H9 (cell line): ENCODE measurements at regions not wholly inside any gene's neighbourhood (a gene's known extent, or its start where the extent isn't known, plus 50 kb on each side); places are given as distances from the start of the nearest gene placed in this dataset.

Experiments
- DNase-seq: peaks from one replicate; pipeline ENCODE4 v3.0.0-alpha.2; 2017
- H2AFZ ChIP-seq: one replicate; pipeline ENCODE4 v1.6.1; 2013; ENCODE audit warnings: mild to moderate bottlenecking, low read length, control low read depth, moderate library complexity
- H2AK5ac ChIP-seq: 2 replicates; pipeline ENCODE4 v1.6.1; 2013; ENCODE audit warnings: low read length, control low read depth, mixed read lengths; ENCODE audit not compliant: insufficient read length
- H2BK120ac ChIP-seq: one replicate; pipeline ENCODE4 v1.6.1; 2013; ENCODE audit warnings: low read depth, mild to moderate bottlenecking, low read length, control low read depth, inconsistent platforms; ENCODE audit not compliant: poor library complexity, severe bottlenecking
- H2BK12ac ChIP-seq: 2 replicates; pipeline ENCODE4 v1.6.1; 2013; ENCODE audit warnings: low read length, control low read depth, mixed read lengths, low read depth; ENCODE audit not compliant: insufficient read length
- H2BK15ac ChIP-seq: 2 replicates; pipeline ENCODE4 v1.6.1; 2013; ENCODE audit warnings: low read depth, low read length, control low read depth
- H2BK20ac ChIP-seq: one replicate; pipeline ENCODE4 v1.6.1; 2013; ENCODE audit warnings: low read depth, mild to moderate bottlenecking, low read length, control low read depth, inconsistent platforms; ENCODE audit not compliant: poor library complexity, severe bottlenecking
- H2BK5ac ChIP-seq: 2 replicates; pipeline ENCODE4 v1.6.1; 2013; ENCODE audit warnings: low read length, control low read depth, mixed read lengths; ENCODE audit not compliant: insufficient read length
- H3K14ac ChIP-seq: 2 replicates; pipeline ENCODE4 v1.6.1; 2013; ENCODE audit warnings: low read length, control low read depth; ENCODE audit not compliant: insufficient read depth
- H3K18ac ChIP-seq: 2 replicates; pipeline ENCODE4 v1.6.1; 2013; ENCODE audit warnings: low read depth, mild to moderate bottlenecking, mixed read lengths, low read length, control low read depth; ENCODE audit not compliant: insufficient read length
- H3K23ac ChIP-seq: 2 replicates; pipeline ENCODE4 v1.6.1; 2013; ENCODE audit warnings: low read length, control low read depth, mixed read lengths, low read depth; ENCODE audit not compliant: insufficient read length
- H3K23me2 ChIP-seq: 2 replicates; pipeline ENCODE4 v1.6.1; 2013; ENCODE audit warnings: low read depth, mild to moderate bottlenecking, mixed read lengths, low read length, control low read depth; ENCODE audit not compliant: insufficient read length, poor library complexity, severe bottlenecking
- H3K27ac ChIP-seq: 2 replicates; pipeline ENCODE4 v1.5.1; 2013; ENCODE audit warnings: low read length, control low read depth, mixed read lengths, low read depth; ENCODE audit not compliant: insufficient read length
- H3K27me3 ChIP-seq: 2 replicates; pipeline ENCODE4 v1.6.1; 2013; ENCODE audit warnings: low read length, control low read depth, inconsistent platforms; ENCODE audit not compliant: insufficient read depth
- H3K4ac ChIP-seq: 2 replicates; pipeline ENCODE4 v1.6.1; 2013; ENCODE audit warnings: low read depth, mild to moderate bottlenecking, control low read depth, inconsistent platforms, low read length, moderate library complexity
- H3K4me1 ChIP-seq: 2 replicates; pipeline ENCODE4 v1.6.1; 2013; ENCODE audit warnings: low read length, control low read depth, inconsistent platforms; ENCODE audit not compliant: insufficient read depth
- H3K4me2 ChIP-seq: 2 replicates; pipeline ENCODE4 v1.6.1; 2013; ENCODE audit warnings: low read length, control low read depth, mixed read lengths; ENCODE audit not compliant: insufficient read length, insufficient read depth
- H3K56ac ChIP-seq: 2 replicates; pipeline ENCODE4 v1.6.1; 2013; ENCODE audit warnings: low read depth, mild to moderate bottlenecking, mixed read lengths, low read length, control low read depth; ENCODE audit not compliant: insufficient read length
- H3K79me1 ChIP-seq: 2 replicates; pipeline ENCODE4 v1.6.1; 2013; ENCODE audit warnings: low read depth, mild to moderate bottlenecking, moderate library complexity, low read length, control low read depth, inconsistent platforms; ENCODE audit not compliant: insufficient read depth, poor library complexity, severe bottlenecking
- H3K79me2 ChIP-seq: 2 replicates; pipeline ENCODE4 v1.6.1; 2013; ENCODE audit warnings: low read length, control low read depth, inconsistent platforms; ENCODE audit not compliant: insufficient read depth
- H3K9ac ChIP-seq: 2 replicates; pipeline ENCODE4 v1.6.1; 2013; ENCODE audit warnings: low read length, control low read depth, mixed read lengths; ENCODE audit not compliant: insufficient read length; ENCODE audit errors: extremely low read depth
- H3K9me3 ChIP-seq: one replicate; pipeline ENCODE4 v1.6.1; 2013; ENCODE audit warnings: low read depth, low read length, inconsistent platforms; ENCODE audit not compliant: control insufficient read depth
- H3T11ph ChIP-seq: one replicate; pipeline ENCODE4 v1.6.1; 2013; ENCODE audit warnings: mild to moderate bottlenecking, low read length, control low read depth, inconsistent platforms
- H4K20me1 ChIP-seq: one replicate; pipeline ENCODE4 v1.6.1; 2013; ENCODE audit not compliant: control insufficient read depth, insufficient read length, insufficient read depth
- H4K5ac ChIP-seq: 2 replicates; pipeline ENCODE4 v1.6.1; 2013; ENCODE audit warnings: low read depth, mild to moderate bottlenecking, mixed read lengths, low read length, control low read depth; ENCODE audit not compliant: insufficient read length
- H4K8ac ChIP-seq: replicated peaks from 2 replicates; pipeline ENCODE4 v1.6.1; 2013; ENCODE audit warnings: low read length, control low read depth, mixed read lengths, low read depth; ENCODE audit not compliant: insufficient read length
- H4K91ac ChIP-seq: 2 replicates; pipeline ENCODE4 v1.6.1; 2013; ENCODE audit warnings: low read depth, mild to moderate bottlenecking, moderate library complexity, mixed read lengths, low read length, control low read depth; ENCODE audit not compliant: insufficient read length
- H3K27ac Mint-ChIP-seq, 3 experiments: 2 replicates in 2 of 3; 3 replicates in 1 of 3; pipeline ENCODE4 v1.8.0; 2020 to 2021; ENCODE audit warnings: mixed read lengths in 3 of 3, mild to moderate bottlenecking in 1 of 3, moderate library complexity in 1 of 3
- H3K27me3 Mint-ChIP-seq: 2 replicates; pipeline ENCODE4 v1.8.0; 2021; ENCODE audit warnings: low read depth, mild to moderate bottlenecking, moderate library complexity, mixed read lengths
- H3K36me3 Mint-ChIP-seq, 3 experiments: 2 replicates in 2 of 3; 3 replicates in 1 of 3; pipeline ENCODE4 v1.8.0; 2020 to 2021; ENCODE audit warnings: low read depth in 3 of 3, mixed read lengths in 3 of 3; ENCODE audit not compliant: insufficient read depth in 1 of 3
- H3K4me1 Mint-ChIP-seq, 2 experiments: 2 replicates each; pipeline ENCODE4 v1.8.0; 2020; ENCODE audit warnings: mixed read lengths in 2 of 2
- H3K4me3 Mint-ChIP-seq, 2 experiments: 2 replicates in 1 of 2; 3 replicates in 1 of 2; pipeline ENCODE4 v1.8.0; 2020 to 2021; ENCODE audit warnings: mild to moderate bottlenecking in 2 of 2, mixed read lengths in 2 of 2, moderate library complexity in 1 of 2
- H3K9me3 Mint-ChIP-seq, 2 experiments: 2 replicates in 1 of 2; 3 replicates in 1 of 2; pipeline ENCODE4 v1.8.0; 2020; ENCODE audit warnings: mild to moderate bottlenecking in 2 of 2, mixed read lengths in 2 of 2, moderate library complexity in 1 of 2
- CTCF ChIP-seq: fragments of 200-600 bp; sonication (generic); conservative IDR thresholded peaks from 3 replicates; pipeline ENCODE4 v1.8.0; 2021; ENCODE audit warnings: antibody characterized with exemption, mild to moderate bottlenecking
- WGBS: extraction: QIAGEN DNeasy Blood & Tissue Kit; methylation state at CpG from one replicate; pipeline ENCODE4 v1.1.7; 2013; ENCODE audit warnings: missing lambda C conversion rate, low lambda C conversion rate, mixed read lengths; ENCODE audit not compliant: insufficient read length; ENCODE audit errors: extremely low coverage; 5-methylcytosine and 5-hydroxymethylcytosine counted together

DNA sequence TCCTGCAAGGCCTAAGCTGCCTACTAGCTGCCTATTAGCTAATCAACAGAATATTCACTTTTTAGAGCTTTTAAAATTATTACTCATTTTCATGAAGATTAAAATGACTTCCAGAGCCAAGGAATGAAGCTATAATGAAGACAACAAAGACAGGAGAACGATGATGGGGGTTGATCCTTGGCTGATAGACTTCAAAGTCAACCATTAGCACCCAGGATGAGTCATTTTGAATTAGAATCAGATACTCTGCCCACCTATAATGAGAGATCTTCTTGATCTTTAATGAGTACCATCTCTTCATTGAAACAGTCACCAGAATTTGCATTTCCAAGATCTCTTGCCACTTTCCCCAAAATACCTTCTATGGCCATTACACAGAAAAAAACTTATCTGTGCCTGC is 56.7 kb upstream of the CDYL start:
- H3K27ac Mint-ChIP-seq = no peak overlapping the region
- WGBS = no CpG with 5 or more reads among the region's 1 CpG
- no peak overlapping the region for H3K18ac ChIP-seq
- no peak overlapping the region for H3K4me3 Mint-ChIP-seq
- H3K4ac ChIP-seq = no peak overlapping the region
- no peak overlapping the region for H3K27ac ChIP-seq
- H3K23me2 ChIP-seq = no peaks in the 10 kb centered on the region
- no peak overlapping the region for H4K5ac ChIP-seq
- no peak overlapping the region for H2BK5ac ChIP-seq
- no peaks in the 10 kb centered on the region for H3K27me3 ChIP-seq
- H3T11ph ChIP-seq = no peak overlapping the region
- no peak overlapping the region for H3K14ac ChIP-seq
- no peaks in the 10 kb centered on the region for H3K79me1 ChIP-seq
- no peak overlapping the region for H2AK5ac ChIP-seq
- H4K20me1 ChIP-seq = no peaks in the 10 kb centered on the region
- no peak overlapping the region for H2BK120ac ChIP-seq
- H2BK12ac ChIP-seq = no peak overlapping the region
- H3K9ac ChIP-seq = no peak overlapping the region
- no peak overlapping the region for H4K8ac ChIP-seq
- H3K9me3 Mint-ChIP-seq = no peaks in the 10 kb centered on the region
- H3K4me1 Mint-ChIP-seq = peaks cover 32 to 33% of the 10 kb centered on the region in 2 experiments
- H3K9me3 ChIP-seq = no peaks in the 10 kb centered on the region
- H2BK20ac ChIP-seq = no peak overlapping the region
- TF ChIP-seq CTCF = no peak
- no peak overlapping the region for H3K4me2 ChIP-seq
- H2BK15ac ChIP-seq = no peak overlapping the region
- no peak overlapping the region for H4K91ac ChIP-seq
- no peak overlapping the region for H3K56ac ChIP-seq
- H3K79me2 ChIP-seq = no peaks in the 10 kb centered on the region
- H3K36me3 Mint-ChIP-seq = no peaks in the 10 kb centered on the region
- peaks cover 4% of the 10 kb centered on the region; the same call in 1 of the 2 replicates for H3K4me1 ChIP-seq
- no peak overlapping the region for H3K23ac ChIP-seq
- no peak overlapping the region for H2AFZ ChIP-seq
- no peaks in the 10 kb centered on the region; the same call in none of the 2 replicates for H3K27me3 Mint-ChIP-seq
- no peak for DNase-seq
